ENCODE measurements at regions not wholly inside any gene's neighbourhood (a gene's known extent, or its start where the extent isn't known, plus 50 kb on each side); places are given as distances from the start of the nearest gene placed in this dataset.

- Histone ChIP-seq H3K27ac (ENCODE audit: low read depth in 1 of 2, low read length in 1 of 2) (no peak overlapping the region), H3K4me1 (ENCODE audit: control insufficient read depth in 2 of 2, insufficient read depth in 2 of 2, low read length in 2 of 2) (no peaks in the 10 kb centered on the region), H3K4me3 (ENCODE audit: low read length in 2 of 2) (no peak overlapping the region), H3K36me3 (ENCODE audit: control insufficient read depth in 2 of 2, insufficient read depth in 2 of 2, low read length in 1 of 2) (no peaks in the 10 kb centered on the region), H3K9me3 (ENCODE audit: control insufficient read depth in 2 of 2, insufficient read depth in 1 of 2, low read length in 1 of 2) (no peaks in the 10 kb centered on the region), H3K27me3 (ENCODE audit: control insufficient read depth in 2 of 2, insufficient read depth in 1 of 2, low read length in 1 of 2) (no peaks in the 10 kb centered on the region)
- WGBS: 62% methylated on average over 2 of the region's 2 CpGs
- no peak for DNase-seq (ENCODE audit: low read depth in 6 of 9, low spot score in 9 of 9)
Observed at GRCh38 chr9:116081435-116082115, 72.0 kb upstream of the PAPPA start.

GRCh38 chr9:116083837-116084236, 69.8 kb upstream of the PAPPA start:
- Histone ChIP-seq H3K4me3 (ENCODE audit: low read length in 2 of 2) (no peak overlapping the region), H3K4me1 (ENCODE audit: control insufficient read depth in 2 of 2, insufficient read depth in 2 of 2, low read length in 2 of 2) (no peaks in the 10 kb centered on the region), H3K9me3 (ENCODE audit: control insufficient read depth in 2 of 2, insufficient read depth in 1 of 2, low read length in 1 of 2) (no peaks in the 10 kb centered on the region), H3K27me3 (ENCODE audit: control insufficient read depth in 2 of 2, insufficient read depth in 1 of 2, low read length in 1 of 2) (no peaks in the 10 kb centered on the region), H3K36me3 (ENCODE audit: control insufficient read depth in 2 of 2, insufficient read depth in 2 of 2, low read length in 1 of 2) (no peaks in the 10 kb centered on the region), H3K27ac (ENCODE audit: low read depth in 1 of 2, low read length in 1 of 2) (no peak overlapping the region)
- 95% methylated on average over 2 of the region's 2 CpGs for WGBS
- DNase-seq (ENCODE audit: low read depth in 6 of 9, low spot score in 9 of 9): no peak

GRCh38 chr9:116084497-116084896, 69.1 kb upstream of the PAPPA start:
- no peak for DNase-seq (ENCODE audit: low read depth in 6 of 9, low spot score in 9 of 9)
- H3K27me3 ChIP-seq (ENCODE audit: control insufficient read depth in 2 of 2, insufficient read depth in 1 of 2, low read length in 1 of 2): no peaks in the 10 kb centered on the region
- no peak overlapping the region for H3K27ac ChIP-seq (ENCODE audit: low read depth in 1 of 2, low read length in 1 of 2)
- no peaks in the 10 kb centered on the region for H3K9me3 ChIP-seq (ENCODE audit: control insufficient read depth in 2 of 2, insufficient read depth in 1 of 2, low read length in 1 of 2)
- WGBS: 75% methylated on average over 1 of the region's 1 CpG
- H3K36me3 ChIP-seq (ENCODE audit: control insufficient read depth in 2 of 2, insufficient read depth in 2 of 2, low read length in 1 of 2): no peaks in the 10 kb centered on the region
- H3K4me3 ChIP-seq (ENCODE audit: low read length in 2 of 2): no peak overlapping the region
- H3K4me1 ChIP-seq (ENCODE audit: control insufficient read depth in 2 of 2, insufficient read depth in 2 of 2, low read length in 2 of 2): no peaks in the 10 kb centered on the region

GRCh38 chr9:116087246-116087645, 66.3 kb upstream of the PAPPA start:
- DNase-seq (ENCODE audit: low read depth in 6 of 9, low spot score in 9 of 9): no peak
- no peaks in the 10 kb centered on the region for H3K4me1 ChIP-seq (ENCODE audit: control insufficient read depth in 2 of 2, insufficient read depth in 2 of 2, low read length in 2 of 2)
- H3K27me3 ChIP-seq (ENCODE audit: control insufficient read depth in 2 of 2, insufficient read depth in 1 of 2, low read length in 1 of 2): no peaks in the 10 kb centered on the region
- no peaks in the 10 kb centered on the region for H3K9me3 ChIP-seq (ENCODE audit: control insufficient read depth in 2 of 2, insufficient read depth in 1 of 2, low read length in 1 of 2)
- H3K27ac ChIP-seq (ENCODE audit: low read depth in 1 of 2, low read length in 1 of 2): no peak overlapping the region
- no peak overlapping the region for H3K4me3 ChIP-seq (ENCODE audit: low read length in 2 of 2)
- WGBS: 58% methylated on average over 1 of the region's 1 CpG
- H3K36me3 ChIP-seq (ENCODE audit: control insufficient read depth in 2 of 2, insufficient read depth in 2 of 2, low read length in 1 of 2): no peaks in the 10 kb centered on the region

- Histone ChIP-seq H3K27me3 (ENCODE audit: control insufficient read depth in 2 of 2, insufficient read depth in 1 of 2, low read length in 1 of 2) (no peaks in the 10 kb centered on the region), H3K36me3 (ENCODE audit: control insufficient read depth in 2 of 2, insufficient read depth in 2 of 2, low read length in 1 of 2) (no peaks in the 10 kb centered on the region), H3K27ac (ENCODE audit: low read depth in 1 of 2, low read length in 1 of 2) (no peak overlapping the region), H3K4me1 (ENCODE audit: control insufficient read depth in 2 of 2, insufficient read depth in 2 of 2, low read length in 2 of 2) (no peaks in the 10 kb centered on the region), H3K4me3 (ENCODE audit: low read length in 2 of 2) (no peak overlapping the region), H3K9me3 (ENCODE audit: control insufficient read depth in 2 of 2, insufficient read depth in 1 of 2, low read length in 1 of 2) (no peaks in the 10 kb centered on the region)
- DNase-seq (ENCODE audit: low read depth in 6 of 9, low spot score in 9 of 9): no peak
- 84% methylated on average over 3 of the region's 3 CpGs for WGBS
Observed at GRCh38 chr9:116087751-116088194, 65.8 kb upstream of the PAPPA start.

GRCh38 chr9:116088396-116088795, 65.2 kb upstream of the PAPPA start:
- WGBS: 87% methylated on average over 4 of the region's 4 CpGs
- no peak for DNase-seq (ENCODE audit: low read depth in 6 of 9, low spot score in 9 of 9)
- no peak overlapping the region for H3K27ac ChIP-seq (ENCODE audit: low read depth in 1 of 2, low read length in 1 of 2)
- no peaks in the 10 kb centered on the region for H3K36me3 ChIP-seq (ENCODE audit: control insufficient read depth in 2 of 2, insufficient read depth in 2 of 2, low read length in 1 of 2)
- no peak overlapping the region for H3K4me3 ChIP-seq (ENCODE audit: low read length in 2 of 2)
- H3K27me3 ChIP-seq (ENCODE audit: control insufficient read depth in 2 of 2, insufficient read depth in 1 of 2, low read length in 1 of 2): no peaks in the 10 kb centered on the region
- no peaks in the 10 kb centered on the region for H3K4me1 ChIP-seq (ENCODE audit: control insufficient read depth in 2 of 2, insufficient read depth in 2 of 2, low read length in 2 of 2)
- H3K9me3 ChIP-seq (ENCODE audit: control insufficient read depth in 2 of 2, insufficient read depth in 1 of 2, low read length in 1 of 2): no peaks in the 10 kb centered on the region

GRCh38 chr9:116090030-116090770, 63.4 kb upstream of the PAPPA start:
- Histone ChIP-seq H3K9me3 (ENCODE audit: control insufficient read depth in 2 of 2, insufficient read depth in 1 of 2, low read length in 1 of 2) (no peaks in the 10 kb centered on the region), H3K4me3 (ENCODE audit: low read length in 2 of 2) (no peak overlapping the region)
- WGBS: 98% methylated on average over 1 of the region's 1 CpG

GRCh38 chr9:116094846-116095245, 58.7 kb upstream of the PAPPA start:
- Histone ChIP-seq H3K4me3 (ENCODE audit: low read length in 2 of 2) (no peak overlapping the region), H3K4me1 (ENCODE audit: control insufficient read depth in 2 of 2, insufficient read depth in 2 of 2, low read length in 2 of 2) (no peaks in the 10 kb centered on the region), H3K27me3 (ENCODE audit: control insufficient read depth in 2 of 2, insufficient read depth in 1 of 2, low read length in 1 of 2) (no peaks in the 10 kb centered on the region), H3K27ac (ENCODE audit: low read depth in 1 of 2, low read length in 1 of 2) (no peak overlapping the region), H3K36me3 (ENCODE audit: control insufficient read depth in 2 of 2, insufficient read depth in 2 of 2, low read length in 1 of 2) (no peaks in the 10 kb centered on the region), H3K9me3 (ENCODE audit: control insufficient read depth in 2 of 2, insufficient read depth in 1 of 2, low read length in 1 of 2) (no peaks in the 10 kb centered on the region)
- no peak for DNase-seq (ENCODE audit: low read depth in 6 of 9, low spot score in 9 of 9)

More at GRCh38 chr9:116090030-116090770, 63.4 kb upstream of the PAPPA start:
- no peaks in the 10 kb centered on the region for H3K36me3 ChIP-seq (ENCODE audit: control insufficient read depth in 2 of 2, insufficient read depth in 2 of 2, low read length in 1 of 2)
- no peaks in the 10 kb centered on the region for H3K4me1 ChIP-seq (ENCODE audit: control insufficient read depth in 2 of 2, insufficient read depth in 2 of 2, low read length in 2 of 2)
- H3K27me3 ChIP-seq (ENCODE audit: control insufficient read depth in 2 of 2, insufficient read depth in 1 of 2, low read length in 1 of 2): no peaks in the 10 kb centered on the region
- H3K27ac ChIP-seq (ENCODE audit: low read depth in 1 of 2, low read length in 1 of 2): no peak overlapping the region
- no peak for DNase-seq (ENCODE audit: low read depth in 6 of 9, low spot score in 9 of 9)

GRCh38 chr9:116095403-116095802, 58.2 kb upstream of the PAPPA start:
- no peak for DNase-seq (ENCODE audit: low read depth in 6 of 9, low spot score in 9 of 9)
- Histone ChIP-seq H3K27me3 (ENCODE audit: control insufficient read depth in 2 of 2, insufficient read depth in 1 of 2, low read length in 1 of 2) (no peaks in the 10 kb centered on the region), H3K4me3 (ENCODE audit: low read length in 2 of 2) (no peak overlapping the region), H3K4me1 (ENCODE audit: control insufficient read depth in 2 of 2, insufficient read depth in 2 of 2, low read length in 2 of 2) (no peaks in the 10 kb centered on the region), H3K27ac (ENCODE audit: low read depth in 1 of 2, low read length in 1 of 2) (no peak overlapping the region), H3K36me3 (ENCODE audit: control insufficient read depth in 2 of 2, insufficient read depth in 2 of 2, low read length in 1 of 2) (no peaks in the 10 kb centered on the region), H3K9me3 (ENCODE audit: control insufficient read depth in 2 of 2, insufficient read depth in 1 of 2, low read length in 1 of 2) (no peaks in the 10 kb centered on the region)
- 81% methylated on average over 2 of the region's 2 CpGs for WGBS
